Uterus (tissue), 3 donors: ENCODE measurements at regions not wholly inside any gene's neighbourhood (a gene's known extent, or its start where the extent isn't known, plus 50 kb on each side); places are given as distances from the start of the nearest gene placed in this dataset.

Experiments used
- DNase-seq, 2 donors: peaks; one replicate each; pipeline ENCODE4 v3.0.0-alpha.2; 2019 to 2020
- H3K27ac ChIP-seq, 2 donors: fragments of 200-600 bp; sonication (generic); 1 replicate in 1 of 2; 2 replicates in 1 of 2; pipeline ENCODE4 v1.5.1; 2016 to 2018
- H3K27me3 ChIP-seq, 2 donors: fragments of 200-600 bp; sonication (generic); one replicate each; pipeline ENCODE4 v1.5.1; 2018 to 2019; ENCODE audit warnings: control low read depth in 1 of 2
- H3K36me3 ChIP-seq, 2 donors: fragments of 200-600 bp; sonication (generic); one replicate each; pipeline ENCODE4 v1.5.1; 2019; ENCODE audit warnings: control low read depth in 1 of 2
- H3K4me1 ChIP-seq, 2 donors: fragments of 200-600 bp; sonication (generic); one replicate each; pipeline ENCODE4 v1.5.1; 2018 to 2019; ENCODE audit warnings: control low read depth in 1 of 2
- H3K4me3 ChIP-seq, 2 donors: fragments of 200-600 bp; sonication (generic); 1 replicate in 1 of 2; 2 replicates in 1 of 2; pipeline ENCODE4 v1.5.1; 2018 to 2019; ENCODE audit warnings: mild to moderate bottlenecking in 1 of 2
- H3K9me3 ChIP-seq, 2 donors: fragments of 200-600 bp; sonication (generic); one replicate each; pipeline ENCODE4 v1.5.1; 2019; ENCODE audit warnings: control low read depth in 1 of 2
- CTCF ChIP-seq, 4 experiments: fragments of 200-600 bp in 2 of 4; fragments of 450-650 bp in 2 of 4; sonication (generic) in 2 of 4; IDR thresholded peaks; one replicate each; pipeline ENCODE4 v1.5.1; 2016 to 2019; ENCODE audit warnings: antibody characterized with exemption in 4 of 4, mild to moderate bottlenecking in 2 of 4, moderate library complexity in 1 of 4
- POLR2A ChIP-seq, 2 donors: fragments of 450-650 bp; IDR thresholded peaks; one replicate each; pipeline ENCODE4 v1.6.1; 2016; ENCODE audit warnings: antibody characterized with exemption in 2 of 2, mild to moderate bottlenecking in 1 of 2, moderate library complexity in 1 of 2
- intact Hi-C: fragments of 100-400 bp; cut with DNase I; formaldehyde crosslinking; loops from one replicate; pipeline ENCODE4 v1.15.1; 2023; ENCODE audit warnings: low total_unique reads
- donor health status: DM: yes; HTN: yes; CAD: no.

- H3K27ac ChIP-seq: no peak overlapping the region
- H3K36me3 ChIP-seq: no peaks in the 10 kb centered on the region
- no peaks in the 10 kb centered on the region for H3K4me1 ChIP-seq
- no peak for TF ChIP-seq CTCF (IDR thresholded peaks at IDR 0.05)
- no peak for TF ChIP-seq POLR2A (IDR thresholded peaks at IDR 0.05)
- intact Hi-C loops: no loop called here
- no peaks in the 10 kb centered on the region for H3K27me3 ChIP-seq
- H3K9me3 ChIP-seq: no peaks in the 10 kb centered on the region
- no peak overlapping the region for H3K4me3 ChIP-seq
- DNase-seq: no peak
These were observed 91.5 kb upstream of the FGF3 start for GRCh38 chr11:69910519-69911309.

GRCh38 chr11:69911310-69912160 is 92.3 kb upstream of the FGF3 start:
- Histone ChIP-seq H3K27me3 (no peaks in the 10 kb centered on the region), H3K27ac (no peak overlapping the region), H3K36me3 (no peaks in the 10 kb centered on the region), H3K4me3 (no peak overlapping the region), H3K4me1 (peaks cover 0 to 5% of the 10 kb centered on the region in 2 donors), H3K9me3 (no peaks in the 10 kb centered on the region)
- DNase-seq: no peak
- TF ChIP-seq CTCF (IDR thresholded peaks at IDR 0.05): no peak
- no peak for TF ChIP-seq POLR2A (IDR thresholded peaks at IDR 0.05)
- intact Hi-C loops: no loop called here

GRCh38 chr11:69912161-69912910 is 93.1 kb upstream of the FGF3 start:
- intact Hi-C loops: no loop called here
- H3K4me1 ChIP-seq: peaks cover 0 to 5% of the 10 kb centered on the region in 2 donors
- no peaks in the 10 kb centered on the region for H3K27me3 ChIP-seq
- no peaks in the 10 kb centered on the region for H3K36me3 ChIP-seq
- H3K27ac ChIP-seq: no peak overlapping the region
- TF ChIP-seq CTCF (IDR thresholded peaks at IDR 0.05) (no peak), POLR2A (IDR thresholded peaks at IDR 0.05) (no peak)
- peak in 1 of 2 donors; percentile 15 for DNase-seq
- no peak overlapping the region for H3K4me3 ChIP-seq
- H3K9me3 ChIP-seq: no peaks in the 10 kb centered on the region

- H3K27me3 ChIP-seq: no peaks in the 10 kb centered on the region
- H3K4me1 ChIP-seq: peaks cover 0 to 5% of the 10 kb centered on the region in 2 donors
- H3K27ac ChIP-seq: no peak overlapping the region
- intact Hi-C loops: no loop called here
- DNase-seq: peak in 1 of 2 donors; percentile 9
- no peaks in the 10 kb centered on the region for H3K36me3 ChIP-seq
- H3K4me3 ChIP-seq: no peak overlapping the region
- no peaks in the 10 kb centered on the region for H3K9me3 ChIP-seq
- TF ChIP-seq POLR2A (IDR thresholded peaks at IDR 0.05) (no peak), CTCF (IDR thresholded peaks at IDR 0.05) (no peak)
These were observed 93.8 kb upstream of the FGF3 start for GRCh38 chr11:69912911-69913451.
